Amniotic stem cell (primary cell): ENCODE measurements at regions not wholly inside any gene's neighbourhood (a gene's known extent, or its start where the extent isn't known, plus 50 kb on each side); places are given as distances from the start of the nearest gene placed in this dataset.

ENCODE experiments used
- DNase-seq: peaks from one replicate; lab custom pipeline; 2025; lab: John Stamatoyannopoulos, UW

GRCh38 chr1:82445827-82446226 is 645.1 kb downstream of the ADGRL2 start:
- DNase-seq, result no peak

GRCh38 chr1:82445132-82445531 is 644.4 kb downstream of the ADGRL2 start:
- DNase-seq, result no peak

DNA sequence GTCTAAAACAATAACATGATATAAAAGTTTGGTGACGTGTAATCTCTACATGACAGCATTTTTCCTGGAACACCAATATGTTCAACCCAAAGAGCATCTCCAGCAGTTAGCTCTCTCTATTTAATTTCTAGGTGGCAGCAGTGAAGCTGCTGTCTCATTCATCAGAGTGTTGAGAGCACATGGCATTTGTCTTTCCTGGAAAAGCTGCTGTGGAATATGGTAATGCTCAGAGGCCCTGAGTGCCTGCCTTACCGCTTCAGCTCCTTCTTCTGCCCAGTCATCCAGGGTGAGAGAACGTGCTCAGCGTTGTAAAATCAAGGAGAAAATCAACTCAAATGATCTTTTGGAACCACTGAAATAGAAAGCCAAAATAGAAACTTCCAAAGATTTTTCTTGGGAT is 640.7 kb downstream of the ADGRL2 start:
- no peak for DNase-seq

DNA sequence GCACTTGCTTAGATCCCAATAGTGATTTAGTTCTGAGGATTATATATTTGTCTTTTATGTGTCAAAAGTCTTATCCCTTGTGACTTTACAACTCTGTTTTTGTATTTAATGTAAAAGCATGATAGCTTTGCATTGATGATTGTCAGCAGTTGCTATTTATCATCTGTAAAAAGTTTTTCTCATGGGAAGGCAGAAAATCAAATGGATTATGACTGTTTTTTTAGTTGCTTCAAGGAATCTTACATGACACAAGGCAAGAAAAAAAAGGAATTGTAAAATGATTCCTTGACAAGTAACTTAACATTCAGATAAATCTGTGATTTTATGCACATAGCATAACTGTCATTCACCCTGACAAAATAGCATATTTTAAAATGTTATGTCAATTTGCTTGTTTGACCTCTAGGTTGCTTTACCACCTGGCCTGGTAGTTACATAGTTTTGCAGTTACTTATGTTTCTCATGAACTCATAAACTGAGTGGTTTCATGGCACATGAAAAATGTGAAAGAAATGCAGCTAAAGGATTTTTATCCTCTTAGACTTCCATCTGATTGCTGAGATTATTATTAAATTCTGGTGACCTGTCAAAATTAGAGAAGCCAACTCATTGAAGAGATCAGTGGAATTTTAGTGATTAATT is 622.6 kb downstream of the ADGRL2 start:
- peak; percentile 11 for DNase-seq

DNA sequence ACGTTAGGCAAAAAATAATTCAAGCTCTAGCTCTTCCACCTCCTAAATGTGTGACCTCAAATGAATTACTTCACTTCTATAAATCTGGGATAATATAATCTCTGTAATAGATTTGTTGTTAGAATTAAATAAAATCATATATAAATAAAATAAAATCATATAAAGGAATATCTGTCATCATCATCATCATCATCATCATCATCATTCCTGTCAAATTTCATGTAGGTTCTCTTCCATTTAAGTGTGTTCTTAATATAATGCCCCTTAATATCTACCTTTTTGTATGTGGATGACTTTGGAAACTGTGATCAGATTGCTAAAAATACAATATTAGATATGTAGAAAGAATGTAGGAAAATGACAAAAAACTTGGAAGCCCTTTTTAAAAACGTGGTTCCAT is 621.0 kb downstream of the ADGRL2 start:
- DNase-seq, result no peak

DNA sequence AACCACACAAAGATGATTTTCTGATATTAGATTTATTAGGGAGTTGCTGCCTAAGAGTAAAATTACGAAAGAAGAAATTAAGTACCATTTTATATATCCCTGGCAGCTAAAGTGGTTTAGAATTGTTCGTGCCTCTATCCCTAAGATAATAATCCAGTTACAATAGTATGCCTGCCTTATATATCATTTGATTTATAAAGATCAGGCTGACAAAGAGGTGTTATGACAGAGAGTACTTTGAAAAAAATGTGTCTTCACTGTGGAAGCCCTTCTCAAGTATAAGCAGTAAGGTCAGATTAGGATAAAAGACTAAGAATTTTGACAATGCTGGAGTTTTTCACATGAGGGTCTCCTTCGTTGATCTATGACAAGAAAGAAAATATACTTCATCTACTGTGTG is 619.9 kb downstream of the ADGRL2 start:
- DNase-seq, result no peak

GRCh38 chr1:82411605-82412004 is 610.9 kb downstream of the ADGRL2 start:
- DNase-seq, result no peak

- DNase-seq, result no peak
Observed at GRCh38 chr1:82405333-82405732, 604.6 kb downstream of the ADGRL2 start.

DNA sequence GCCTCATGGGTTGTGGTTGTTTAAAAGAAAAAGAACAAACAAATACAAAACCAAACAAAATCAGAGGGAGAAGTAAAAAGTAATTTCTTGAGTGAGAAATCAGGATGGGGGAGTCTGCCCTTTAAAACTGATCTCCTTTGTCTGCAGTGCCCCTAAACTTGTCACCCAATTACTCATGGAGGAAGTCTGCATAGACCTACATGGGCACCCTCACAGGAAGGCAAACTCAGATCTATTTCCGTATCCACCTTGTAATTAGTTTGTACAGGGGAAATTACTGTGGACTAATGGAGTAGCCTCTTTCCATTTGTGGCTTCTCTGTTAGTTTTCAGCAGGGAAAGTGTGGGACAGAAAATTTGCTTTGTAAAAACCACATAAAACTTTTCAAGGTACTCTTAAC is 600.4 kb downstream of the ADGRL2 start:
- no peak for DNase-seq

- no peak for DNase-seq
Observed at GRCh38 chr1:82400521-82400920, 599.8 kb downstream of the ADGRL2 start.

DNA sequence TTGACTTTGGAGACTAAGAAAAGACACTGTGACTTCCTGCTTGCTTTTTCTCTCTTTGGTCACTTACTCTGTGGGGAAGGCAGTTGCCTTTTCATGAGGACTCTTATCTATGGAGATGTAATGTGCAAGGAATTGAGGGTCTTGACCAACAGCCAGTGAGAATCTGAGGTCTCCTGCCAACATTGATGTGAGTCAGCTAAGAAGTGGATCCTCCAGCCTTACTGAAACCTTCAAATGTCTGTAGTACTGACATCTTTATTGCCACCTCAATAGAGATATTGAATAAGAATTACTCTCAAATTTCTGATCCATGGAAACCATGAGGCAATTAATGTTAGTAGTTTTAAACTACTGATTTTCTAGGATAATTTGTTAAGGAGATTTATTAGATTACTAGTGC is 598.4 kb downstream of the ADGRL2 start:
- no peak for DNase-seq

GRCh38 chr1:82398357-82398756 is 597.6 kb downstream of the ADGRL2 start:
- DNase-seq, result no peak

- DNase-seq, result no peak
Observed at GRCh38 chr1:82395440-82395839, 594.7 kb downstream of the ADGRL2 start.

DNA sequence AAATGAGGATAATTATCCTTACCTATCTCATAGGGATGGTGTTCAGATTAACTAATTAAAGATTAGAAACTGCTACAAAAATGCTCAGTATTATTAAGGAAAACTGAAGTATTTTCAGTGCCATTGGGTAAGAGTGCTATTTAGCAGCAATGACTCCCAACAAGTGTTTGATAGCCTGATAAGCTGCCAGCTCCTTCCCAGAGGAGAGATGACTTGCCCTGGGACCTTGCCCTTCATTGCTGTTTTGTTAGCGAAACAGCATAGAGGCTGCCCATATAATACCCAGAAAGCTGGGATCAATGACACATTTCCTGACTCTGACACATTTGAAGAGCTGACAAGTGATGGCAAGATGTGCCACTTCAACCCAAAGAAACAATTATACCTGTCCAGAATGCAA is 592.2 kb downstream of the ADGRL2 start:
- no peak for DNase-seq

- DNase-seq, result peak; percentile 59
Observed at GRCh38 chr1:82392513-82392912, 591.8 kb downstream of the ADGRL2 start.

DNA sequence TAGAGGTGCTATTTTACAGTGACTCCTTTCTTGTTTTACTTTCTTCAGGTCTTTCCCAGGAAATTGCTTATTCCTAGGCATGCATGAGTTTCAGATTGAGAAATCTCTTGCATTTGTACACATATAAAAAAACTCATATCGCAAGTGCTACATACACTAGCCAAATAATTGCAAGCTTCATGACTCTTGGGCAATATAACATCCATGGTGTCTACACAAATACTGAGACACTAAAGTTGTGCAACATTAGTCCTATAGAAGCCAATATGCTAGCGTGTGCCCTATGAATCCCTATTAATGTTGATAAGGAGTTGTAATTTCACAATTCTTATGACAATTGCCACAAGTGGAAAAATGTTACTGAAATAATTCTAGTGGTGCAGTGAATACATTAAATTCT is 591.0 kb downstream of the ADGRL2 start:
- DNase-seq, result no peak

GRCh38 chr1:82390627-82391026 is 589.9 kb downstream of the ADGRL2 start:
- no peak for DNase-seq

DNA sequence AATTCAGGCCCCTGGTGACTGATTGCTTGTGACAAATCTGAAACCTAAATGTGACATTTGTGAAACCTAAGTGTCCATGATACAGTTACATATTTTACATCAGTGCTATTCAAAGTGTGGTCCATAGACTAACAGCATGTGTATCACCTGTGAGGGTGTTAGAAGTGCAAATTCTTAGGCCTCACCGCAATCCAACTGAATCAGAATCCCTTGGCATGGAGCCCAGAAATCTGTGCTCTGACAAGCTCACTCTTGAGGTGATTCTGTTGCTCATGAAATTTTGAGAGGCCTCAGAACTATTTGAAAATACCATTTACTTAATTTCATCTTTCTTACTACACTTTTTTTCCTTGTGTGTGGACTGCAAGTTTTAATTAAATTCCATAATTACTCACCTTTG is 587.9 kb downstream of the ADGRL2 start:
- no peak for DNase-seq

GRCh38 chr1:82387012-82387366 is 586.3 kb downstream of the ADGRL2 start:
- DNase-seq, result no peak

DNA sequence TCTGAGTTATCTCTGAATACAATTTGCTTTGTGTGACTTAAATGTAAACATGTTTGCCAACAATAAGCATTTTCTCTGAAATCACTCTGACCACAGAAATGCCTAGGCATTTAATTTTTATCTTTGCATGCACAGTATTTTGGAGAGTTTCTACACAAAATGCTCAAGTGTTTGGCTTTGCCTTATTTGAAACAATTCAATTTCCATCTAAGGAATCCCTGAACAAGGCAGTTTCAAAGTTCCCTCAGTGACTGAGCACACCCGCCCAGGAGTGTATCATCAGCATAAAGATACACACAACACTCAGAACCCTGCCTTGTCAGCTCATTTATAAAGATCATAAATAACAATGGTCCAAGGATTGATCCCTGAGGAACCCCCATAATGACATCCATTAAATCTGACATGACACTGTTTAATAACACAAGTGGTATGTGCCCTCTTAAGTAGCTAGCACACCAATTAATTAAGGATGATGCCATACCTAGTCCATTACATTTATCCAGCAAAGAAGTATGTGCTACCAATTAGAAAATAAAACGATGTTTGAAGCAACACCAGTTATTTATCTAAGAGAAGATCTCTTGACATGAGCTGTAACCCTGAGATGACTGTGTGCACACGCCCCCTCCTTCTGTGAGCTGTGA is 585.8 kb downstream of the ADGRL2 start:
- no peak for DNase-seq

- no peak for DNase-seq
Observed at GRCh38 chr1:82384776-82385175, 584.0 kb downstream of the ADGRL2 start.

DNA sequence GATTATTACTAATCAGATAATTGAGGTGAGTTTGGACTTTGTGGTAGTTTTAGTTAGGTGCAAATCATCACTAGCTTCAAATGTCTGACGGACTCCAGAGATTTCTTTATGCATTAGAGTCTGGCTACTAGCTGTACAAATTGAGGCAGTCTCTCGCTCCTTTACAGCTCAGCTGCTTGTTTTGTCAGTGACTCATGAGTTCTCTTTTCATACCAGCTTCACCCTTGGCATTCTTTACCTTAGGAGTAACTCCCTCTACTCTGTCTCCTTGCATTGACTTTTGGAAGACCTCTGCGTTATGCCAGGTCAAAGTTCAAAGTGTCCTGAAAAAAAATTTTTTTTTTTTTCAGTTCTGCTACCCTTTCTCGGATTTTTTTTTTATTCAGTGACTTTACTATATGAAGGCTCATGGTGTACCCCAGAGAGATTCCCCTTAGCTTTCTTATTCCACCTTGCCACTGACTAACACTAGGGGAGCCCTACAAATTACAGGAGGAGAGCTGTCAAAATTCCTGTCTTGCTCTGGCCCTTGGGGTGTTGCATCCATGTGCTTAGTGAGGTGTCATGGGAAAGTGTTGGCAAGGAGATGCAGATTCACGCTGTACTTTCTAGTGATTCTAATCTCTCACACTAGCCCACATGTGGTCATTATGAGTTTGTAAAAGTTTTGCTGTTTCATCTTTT is 576.6 kb downstream of the ADGRL2 start:
- peak; percentile 28 for DNase-seq

- no peak for DNase-seq
Observed at GRCh38 chr1:82373710-82374109, 573.0 kb downstream of the ADGRL2 start.
